Astrocyte (in vitro differentiated cells and primary cell): ENCODE measurements at regions not wholly inside any gene's neighbourhood (a gene's known extent, or its start where the extent isn't known, plus 50 kb on each side); places are given as distances from the start of the nearest gene placed in this dataset.

Experiments used
- DNase-seq: peaks from one replicate; pipeline ENCODE4 v3.0.0-alpha.2; 2010; ENCODE audit warnings: low read depth
- FAIRE-seq: peaks from 2 replicates; lab custom pipeline; 2011; peaks lifted over from hg19 to GRCh38; lab: Jason Lieb, UNC
- H2AFZ ChIP-seq: 2 replicates; pipeline ENCODE4 v1.6.0; 2012; ENCODE audit warnings: low read depth, low read length, inconsistent platforms
- H3K27ac ChIP-seq: 2 replicates; pipeline ENCODE4 v1.5.1; 2011; ENCODE audit warnings: low read depth, low read length, inconsistent platforms
- H3K27me3 ChIP-seq: 2 replicates; pipeline ENCODE4 v1.6.0; 2011; ENCODE audit warnings: low read length, inconsistent platforms; ENCODE audit not compliant: insufficient read depth
- H3K36me3 ChIP-seq: 2 replicates; pipeline ENCODE4 v1.5.1; 2011; ENCODE audit warnings: low read length, inconsistent platforms; ENCODE audit not compliant: insufficient read depth
- H3K4me1 ChIP-seq: 2 replicates; pipeline ENCODE4 v1.5.1; 2011; ENCODE audit warnings: low read length, inconsistent platforms; ENCODE audit not compliant: insufficient read depth
- H3K4me2 ChIP-seq: 2 replicates; pipeline ENCODE4 v1.6.0; 2012; ENCODE audit warnings: low read length, inconsistent platforms
- H3K4me3 ChIP-seq: 2 replicates; pipeline ENCODE4 v1.5.1; 2011; ENCODE audit warnings: low read depth, mild to moderate bottlenecking, low read length, inconsistent platforms; ENCODE audit not compliant: insufficient read depth
- H3K79me2 ChIP-seq: 2 replicates; pipeline ENCODE4 v1.6.0; 2012; ENCODE audit warnings: mild to moderate bottlenecking, low read length, inconsistent platforms; ENCODE audit not compliant: insufficient read depth
- H3K9ac ChIP-seq: 2 replicates; pipeline ENCODE4 v1.6.0; 2012; ENCODE audit warnings: mild to moderate bottlenecking, low read length, inconsistent platforms
- H3K9me3 ChIP-seq: 2 replicates; pipeline ENCODE4 v1.5.1; 2012; ENCODE audit warnings: low read depth, mild to moderate bottlenecking, low read length, inconsistent platforms; ENCODE audit not compliant: insufficient read depth
- H4K20me1 ChIP-seq: 2 replicates; pipeline ENCODE4 v1.6.0; 2012; ENCODE audit warnings: low read length, inconsistent platforms; ENCODE audit not compliant: insufficient read depth
- H3K27ac Mint-ChIP-seq: one replicate; pipeline ENCODE4 v1.8.0; 2021; ENCODE audit warnings: mild to moderate bottlenecking, mixed read lengths; ENCODE audit not compliant: unreplicated experiment
- H3K27me3 Mint-ChIP-seq: one replicate; pipeline ENCODE4 v1.8.0; 2021; ENCODE audit warnings: low read depth, mixed read lengths; ENCODE audit not compliant: unreplicated experiment
- H3K36me3 Mint-ChIP-seq: one replicate; pipeline ENCODE4 v1.8.0; 2021; ENCODE audit warnings: low read depth, mixed read lengths; ENCODE audit not compliant: unreplicated experiment
- H3K4me1 Mint-ChIP-seq: one replicate; pipeline ENCODE4 v1.8.0; 2021; ENCODE audit warnings: low read depth, mixed read lengths; ENCODE audit not compliant: unreplicated experiment
- H3K4me3 Mint-ChIP-seq: one replicate; pipeline ENCODE4 v1.8.0; 2021; ENCODE audit warnings: mild to moderate bottlenecking, moderate library complexity, mixed read lengths; ENCODE audit not compliant: unreplicated experiment
- H3K9me3 Mint-ChIP-seq: one replicate; pipeline ENCODE4 v1.8.0; 2021; ENCODE audit warnings: mild to moderate bottlenecking, mixed read lengths; ENCODE audit not compliant: unreplicated experiment
- EZH2 ChIP-seq: IDR thresholded peaks from 2 replicates; pipeline ENCODE4 v1.6.1; 2012; ENCODE audit warnings: mild to moderate bottlenecking, low read length, inconsistent platforms; ENCODE audit not compliant: insufficient read depth
- TF ChIP-seq, protein P1 (sequence below): IDR thresholded peaks from 2 replicates; pipeline ENCODE4 v1.5.1; 2011; ENCODE audit warnings: low read depth, mild to moderate bottlenecking, inconsistent platforms, low read length, moderate library complexity; ENCODE audit not compliant: insufficient read depth

DNA sequence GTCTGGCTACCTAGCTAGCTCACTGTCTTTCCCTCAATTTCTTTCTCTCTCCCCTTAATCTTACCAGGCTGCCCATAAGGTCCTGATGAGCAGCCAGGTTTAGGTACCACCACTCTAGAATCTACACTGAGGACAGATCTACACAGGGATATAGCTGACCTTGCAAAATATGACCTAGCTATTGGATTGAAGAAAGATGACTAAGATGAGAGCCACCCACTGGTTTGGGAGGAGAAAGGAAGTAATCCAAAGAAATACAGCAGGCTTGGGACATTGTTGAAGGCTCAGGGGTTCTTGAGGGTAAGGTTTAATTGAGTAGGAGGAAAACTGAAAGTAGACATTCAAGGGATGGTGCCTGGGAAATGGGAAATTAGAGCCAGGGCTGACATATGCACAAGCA, 142.0 kb upstream of the TMC3 start:
- Mint-ChIP-seq H3K27ac (no peak overlapping the region), H3K4me1 (peaks cover 8% of the 10 kb centered on the region), H3K36me3 (no peaks in the 10 kb centered on the region), H3K27me3 (peaks cover 4% of the 10 kb centered on the region), H3K4me3 (no peak overlapping the region), H3K9me3 (no peaks in the 10 kb centered on the region)
- TF ChIP-seq EZH2 = no peak
- TF ChIP-seq, protein P1, sequence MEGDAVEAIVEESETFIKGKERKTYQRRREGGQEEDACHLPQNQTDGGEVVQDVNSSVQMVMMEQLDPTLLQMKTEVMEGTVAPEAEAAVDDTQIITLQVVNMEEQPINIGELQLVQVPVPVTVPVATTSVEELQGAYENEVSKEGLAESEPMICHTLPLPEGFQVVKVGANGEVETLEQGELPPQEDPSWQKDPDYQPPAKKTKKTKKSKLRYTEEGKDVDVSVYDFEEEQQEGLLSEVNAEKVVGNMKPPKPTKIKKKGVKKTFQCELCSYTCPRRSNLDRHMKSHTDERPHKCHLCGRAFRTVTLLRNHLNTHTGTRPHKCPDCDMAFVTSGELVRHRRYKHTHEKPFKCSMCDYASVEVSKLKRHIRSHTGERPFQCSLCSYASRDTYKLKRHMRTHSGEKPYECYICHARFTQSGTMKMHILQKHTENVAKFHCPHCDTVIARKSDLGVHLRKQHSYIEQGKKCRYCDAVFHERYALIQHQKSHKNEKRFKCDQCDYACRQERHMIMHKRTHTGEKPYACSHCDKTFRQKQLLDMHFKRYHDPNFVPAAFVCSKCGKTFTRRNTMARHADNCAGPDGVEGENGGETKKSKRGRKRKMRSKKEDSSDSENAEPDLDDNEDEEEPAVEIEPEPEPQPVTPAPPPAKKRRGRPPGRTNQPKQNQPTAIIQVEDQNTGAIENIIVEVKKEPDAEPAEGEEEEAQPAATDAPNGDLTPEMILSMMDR = no peak
- H3K27me3 ChIP-seq = no peaks in the 10 kb centered on the region
- peak overlapping the region; percentile 58 for H3K4me2 ChIP-seq
- no peaks in the 10 kb centered on the region for H4K20me1 ChIP-seq
- H2AFZ ChIP-seq = no peak overlapping the region
- no peaks in the 10 kb centered on the region for H3K36me3 ChIP-seq
- no peak for DNase-seq
- no peaks in the 10 kb centered on the region for H3K9me3 ChIP-seq
- FAIRE-seq = no peak
- H3K27ac ChIP-seq = no peak overlapping the region
- no peaks in the 10 kb centered on the region for H3K79me2 ChIP-seq
- H3K4me3 ChIP-seq = no peak overlapping the region
- H3K4me1 ChIP-seq = peaks cover 7% of the 10 kb centered on the region
- H3K9ac ChIP-seq = no peak overlapping the region

DNA sequence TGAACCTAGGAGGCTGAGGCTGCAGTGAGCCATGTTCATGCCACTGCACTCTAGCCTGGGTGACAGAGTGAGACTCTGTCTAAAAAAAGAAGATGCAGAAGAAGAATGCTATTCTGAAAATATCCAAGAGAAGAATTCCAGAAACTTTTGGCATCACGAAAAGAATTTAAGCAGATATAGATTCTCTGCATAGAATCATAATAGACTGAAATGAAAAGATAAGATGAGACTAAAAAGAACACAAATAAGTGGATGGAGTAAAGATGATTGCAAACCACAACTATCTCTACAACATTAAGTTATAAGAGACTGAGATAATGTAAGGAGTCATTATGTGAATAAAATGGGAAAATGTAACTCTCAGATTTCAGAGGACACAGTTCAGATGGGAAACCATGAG, 140.7 kb upstream of the TMC3 start:
- no peak overlapping the region for H2AFZ ChIP-seq
- no peak overlapping the region for H3K4me2 ChIP-seq
- no peaks in the 10 kb centered on the region for H3K79me2 ChIP-seq
- H3K27ac Mint-ChIP-seq = no peak overlapping the region
- no peak overlapping the region for H3K27ac ChIP-seq
- DNase-seq (no peak), FAIRE-seq (no peak)
- H3K9me3 Mint-ChIP-seq = no peaks in the 10 kb centered on the region
- no peak overlapping the region for H3K4me3 ChIP-seq
- no peak for TF ChIP-seq EZH2
- TF ChIP-seq, protein P1 = no peak
- no peak overlapping the region for H3K4me3 Mint-ChIP-seq
- H3K27me3 Mint-ChIP-seq = peaks cover 4% of the 10 kb centered on the region
- H4K20me1 ChIP-seq = no peaks in the 10 kb centered on the region
- H3K9ac ChIP-seq = no peak overlapping the region
- H3K27me3 ChIP-seq = no peaks in the 10 kb centered on the region
- no peaks in the 10 kb centered on the region for H3K36me3 ChIP-seq
- peaks cover 8% of the 10 kb centered on the region for H3K4me1 Mint-ChIP-seq
- H3K9me3 ChIP-seq = no peaks in the 10 kb centered on the region
- H3K36me3 Mint-ChIP-seq = no peaks in the 10 kb centered on the region
- H3K4me1 ChIP-seq = peaks cover 7% of the 10 kb centered on the region

DNA sequence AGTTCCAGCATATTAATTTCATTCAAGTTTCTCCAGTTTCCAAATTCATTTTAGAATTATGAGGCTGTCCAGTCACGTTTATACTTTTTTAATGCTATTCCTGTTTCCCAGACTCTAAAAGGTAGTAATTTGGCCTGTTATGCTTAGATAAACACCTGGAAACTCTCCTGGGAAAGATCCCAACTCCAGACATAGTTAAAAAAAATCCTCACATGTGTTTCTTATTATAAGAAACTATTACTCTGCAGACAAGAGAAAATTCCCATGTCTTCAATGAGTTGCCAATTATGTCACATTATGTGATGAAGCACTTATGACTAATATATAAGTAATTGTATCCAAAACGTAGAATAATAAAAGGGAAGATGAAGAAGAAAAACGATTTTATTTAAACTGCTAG, 137.1 kb upstream of the TMC3 start:
- no peak overlapping the region for H3K27ac ChIP-seq

More for the DNA sequence above, 137.1 kb upstream of the TMC3 start:
- Mint-ChIP-seq H3K4me3 (no peak overlapping the region), H3K27ac (no peak overlapping the region), H3K9me3 (no peaks in the 10 kb centered on the region), H3K27me3 (peaks cover 2% of the 10 kb centered on the region), H3K4me1 (peaks cover 3% of the 10 kb centered on the region), H3K36me3 (no peaks in the 10 kb centered on the region)
- Histone ChIP-seq H3K9me3 (no peaks in the 10 kb centered on the region), H3K36me3 (no peaks in the 10 kb centered on the region), H2AFZ (no peak overlapping the region), H3K79me2 (no peaks in the 10 kb centered on the region), H3K4me3 (no peak overlapping the region), H4K20me1 (no peaks in the 10 kb centered on the region), H3K4me2 (peak overlapping the region; percentile 14), H3K4me1 (peaks cover 4% of the 10 kb centered on the region), H3K27me3 (no peaks in the 10 kb centered on the region), H3K9ac (no peak overlapping the region)
- TF ChIP-seq, protein P1 = no peak
- TF ChIP-seq EZH2 = no peak
- DNase-seq (peak; percentile 80), FAIRE-seq (no peak)
